Testis (tissue), 2 donors: ENCODE measurements at regions not wholly inside any gene's neighbourhood (a gene's known extent, or its start where the extent isn't known, plus 50 kb on each side); places are given as distances from the start of the nearest gene placed in this dataset.

Source experiments
- CTCF ChIP-seq, 3 experiments: fragments of 450-650 bp in 2 of 3; fragments of 200-600 bp in 1 of 3; sonication (generic) in 1 of 3; IDR thresholded peaks; one replicate each; pipeline ENCODE4 v1.5.1; 2016 to 2019; ENCODE audit warnings: antibody characterized with exemption in 3 of 3, mild to moderate bottlenecking in 2 of 3, moderate library complexity in 1 of 3
- POLR2A ChIP-seq: fragments of 450-650 bp; IDR thresholded peaks from one replicate; pipeline ENCODE4 v1.6.1; 2017; ENCODE audit warnings: antibody characterized with exemption, mild to moderate bottlenecking, moderate library complexity

GRCh38 chr19:30178721-30179402 lies 193.3 kb upstream of the ZNF536 start:
- TF ChIP-seq CTCF (IDR thresholded peaks at IDR 0.05) (no peak), POLR2A (no peak)
